ENCODE measurements at regions not wholly inside any gene's neighbourhood (a gene's known extent, or its start where the extent isn't known, plus 50 kb on each side); places are given as distances from the start of the nearest gene placed in this dataset.
"Not testable (repeated sequence)": the region's sequence is repeated elsewhere in the genome, so short reads cannot be mapped to it uniquely, and the experiment has no call there.

DNA sequence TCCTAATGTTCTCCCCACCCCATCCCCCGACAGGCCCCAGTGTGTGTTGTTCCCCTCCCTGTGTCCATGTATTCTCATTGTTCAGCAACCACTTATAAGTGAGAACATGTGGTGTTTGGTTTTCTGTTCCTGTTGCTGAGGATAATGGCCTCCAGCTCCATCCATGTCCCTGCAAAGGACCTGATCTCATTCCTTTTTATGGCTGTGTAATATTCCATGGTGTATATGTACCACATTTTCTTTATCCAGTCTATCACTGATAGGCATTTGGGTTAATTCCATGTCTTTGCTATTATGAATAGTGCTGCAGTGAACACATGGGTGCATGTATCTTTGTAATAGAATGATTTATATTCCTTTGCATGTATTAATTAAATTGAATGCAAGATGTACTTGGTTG, 104.8 kb upstream of the WIPF3 start:
- H2BK15ac ChIP-seq (ENCODE audit: low read length); H2BK120ac ChIP-seq (replicated peaks; ENCODE audit: low read depth, low read length); DNase-seq (ENCODE audit: low read depth in 1 of 2, low spot score in 2 of 2); CTCF ChIA-PET (ENCODE audit: partially characterized antibody); H4K8ac ChIP-seq (ENCODE audit: extremely low read depth, insufficient read depth, low read length); H3K4me3 ChIP-seq (ENCODE audit: extremely low read depth in 1 of 4, insufficient read depth in 2 of 4, low read depth in 3 of 4, low read length in 4 of 4); POLR2A ChIA-PET (ENCODE audit: partially characterized antibody); H3K4me1 ChIP-seq (replicated peaks in 1 of 4; ENCODE audit: control insufficient read depth in 3 of 4, insufficient read depth in 4 of 4, low read length in 3 of 4); FAIRE-seq; H3K4ac ChIP-seq (replicated peaks; ENCODE audit: insufficient read length, low read depth, low read length); H3K36me3 ChIP-seq (ENCODE audit: control insufficient read depth in 2 of 4, insufficient read depth in 4 of 4, low read length in 3 of 4); H3K4me2 ChIP-seq (ENCODE audit: insufficient read depth in 1 of 2, low read depth in 2 of 2, low read length in 2 of 2); H4K91ac ChIP-seq (replicated peaks; ENCODE audit: insufficient read length, low read length); H2AFZ ChIP-seq (ENCODE audit: low read length); H2AK5ac ChIP-seq (ENCODE audit: low read depth, low read length); H3K14ac ChIP-seq (ENCODE audit: insufficient read length); H3K23ac ChIP-seq (ENCODE audit: insufficient read length); H2BK5ac ChIP-seq (ENCODE audit: low read depth, low read length); H3K79me2 ChIP-seq (ENCODE audit: control insufficient read depth in 1 of 2, insufficient read depth in 2 of 2, low read length in 2 of 2); H3K79me1 ChIP-seq (ENCODE audit: low read depth, low read length); H2BK20ac ChIP-seq (ENCODE audit: low read length); H3K27me3 ChIP-seq (replicated peaks in 1 of 4; ENCODE audit: control insufficient read depth in 3 of 4, extremely low read depth in 1 of 4, insufficient read depth in 3 of 4, low read length in 3 of 4); H3K9ac ChIP-seq (replicated peaks in 1 of 4; ENCODE audit: extremely low read depth in 1 of 4, low read depth in 3 of 4, low read length in 3 of 4); H3K18ac ChIP-seq (ENCODE audit: extremely low read depth, low read length); H3K56ac ChIP-seq (replicated peaks; ENCODE audit: insufficient read length, low read depth, low read length); H2BK12ac ChIP-seq (ENCODE audit: low read depth, low read length); H4K20me1 ChIP-seq (replicated peaks in 1 of 2; ENCODE audit: control insufficient read depth in 1 of 2, insufficient read depth in 2 of 2, low read length in 2 of 2); H3K23me2 ChIP-seq (ENCODE audit: low read depth, low read length); H3K9me3 ChIP-seq (ENCODE audit: insufficient read depth in 2 of 2, low read depth in 1 of 2, low read length in 1 of 2); H3K27ac ChIP-seq (ENCODE audit: low read depth, low read length); H4K5ac ChIP-seq (ENCODE audit: insufficient read length, low read depth, low read length): not testable (repeated sequence)
- WGBS, 2 experiments (ENCODE audit: extremely low coverage in 1 of 2, insufficient coverage in 1 of 2, insufficient read length in 1 of 2, insufficient replicate concordance in 2 of 2, low coverage in 1 of 2, low lambda C conversion rate in 2 of 2, missing lambda C conversion rate in 1 of 2), result 88% methylated on average over 1 of the region's 1 CpG; no CpG with 5 or more reads in 1 of the 2 experiments

DNA sequence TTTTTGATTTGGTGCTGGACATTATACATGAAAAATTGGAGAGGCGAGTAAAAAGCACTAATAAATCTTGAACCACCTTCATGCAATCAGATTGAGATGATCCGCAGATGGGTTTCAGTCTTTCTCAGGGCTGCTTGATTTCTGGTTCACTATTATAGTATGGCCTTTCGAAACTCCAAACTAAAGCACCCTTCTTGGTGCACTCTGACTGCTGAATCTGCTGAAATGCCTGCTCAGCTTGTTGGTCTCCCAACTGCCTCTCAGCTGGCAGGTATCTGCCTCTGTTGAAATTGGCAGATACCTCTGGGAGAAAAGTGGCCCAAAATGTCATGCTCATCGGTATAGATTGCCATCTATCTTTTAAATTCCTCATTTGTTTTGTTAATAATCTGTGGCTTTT, 102.5 kb upstream of the WIPF3 start:
- H3K79me1 ChIP-seq (ENCODE audit: low read depth, low read length); H3K79me2 ChIP-seq (ENCODE audit: control insufficient read depth in 1 of 2, insufficient read depth in 2 of 2, low read length in 2 of 2); H3K23me2 ChIP-seq (ENCODE audit: low read depth, low read length); H4K20me1 ChIP-seq (replicated peaks in 1 of 2; ENCODE audit: control insufficient read depth in 1 of 2, insufficient read depth in 2 of 2, low read length in 2 of 2); H4K91ac ChIP-seq (replicated peaks; ENCODE audit: insufficient read length, low read length); H2BK120ac ChIP-seq (replicated peaks; ENCODE audit: low read depth, low read length); H2BK5ac ChIP-seq (ENCODE audit: low read depth, low read length); H3K4ac ChIP-seq (replicated peaks; ENCODE audit: insufficient read length, low read depth, low read length); H4K8ac ChIP-seq (ENCODE audit: extremely low read depth, insufficient read depth, low read length); H3K9ac ChIP-seq (replicated peaks in 1 of 4; ENCODE audit: extremely low read depth in 1 of 4, low read depth in 3 of 4, low read length in 3 of 4); H3K14ac ChIP-seq (ENCODE audit: insufficient read length); H3K23ac ChIP-seq (ENCODE audit: insufficient read length); H3K27me3 ChIP-seq (replicated peaks in 1 of 4; ENCODE audit: control insufficient read depth in 3 of 4, extremely low read depth in 1 of 4, insufficient read depth in 3 of 4, low read length in 3 of 4); H3K36me3 ChIP-seq (ENCODE audit: control insufficient read depth in 2 of 4, insufficient read depth in 4 of 4, low read length in 3 of 4); POLR2A ChIA-PET (ENCODE audit: partially characterized antibody); DNase-seq (ENCODE audit: low read depth in 1 of 2, low spot score in 2 of 2); H2AK5ac ChIP-seq (ENCODE audit: low read depth, low read length); H3K27ac ChIP-seq (ENCODE audit: low read depth, low read length); H2BK20ac ChIP-seq (ENCODE audit: low read length); FAIRE-seq; H3K56ac ChIP-seq (replicated peaks; ENCODE audit: insufficient read length, low read depth, low read length); H4K5ac ChIP-seq (ENCODE audit: insufficient read length, low read depth, low read length); H3K4me2 ChIP-seq (ENCODE audit: insufficient read depth in 1 of 2, low read depth in 2 of 2, low read length in 2 of 2); H2AFZ ChIP-seq (ENCODE audit: low read length); H3K4me3 ChIP-seq (ENCODE audit: extremely low read depth in 1 of 4, insufficient read depth in 2 of 4, low read depth in 3 of 4, low read length in 4 of 4); H3K4me1 ChIP-seq (replicated peaks in 1 of 4; ENCODE audit: control insufficient read depth in 3 of 4, insufficient read depth in 4 of 4, low read length in 3 of 4); CTCF ChIA-PET (ENCODE audit: partially characterized antibody); H3K9me3 ChIP-seq (ENCODE audit: insufficient read depth in 2 of 2, low read depth in 1 of 2, low read length in 1 of 2); H3K18ac ChIP-seq (ENCODE audit: extremely low read depth, low read length); H2BK15ac ChIP-seq (ENCODE audit: low read length); H2BK12ac ChIP-seq (ENCODE audit: low read depth, low read length): not testable (repeated sequence)
- 98% methylated on average over 4 of the region's 4 CpGs; no CpG with 5 or more reads in 1 of the 2 experiments for WGBS, 2 experiments (ENCODE audit: extremely low coverage in 1 of 2, insufficient coverage in 1 of 2, insufficient read length in 1 of 2, insufficient replicate concordance in 2 of 2, low coverage in 1 of 2, low lambda C conversion rate in 2 of 2, missing lambda C conversion rate in 1 of 2)
